ENCODE measurements at regions not wholly inside any gene's neighbourhood (a gene's known extent, or its start where the extent isn't known, plus 50 kb on each side); places are given as distances from the start of the nearest gene placed in this dataset.

DNA sequence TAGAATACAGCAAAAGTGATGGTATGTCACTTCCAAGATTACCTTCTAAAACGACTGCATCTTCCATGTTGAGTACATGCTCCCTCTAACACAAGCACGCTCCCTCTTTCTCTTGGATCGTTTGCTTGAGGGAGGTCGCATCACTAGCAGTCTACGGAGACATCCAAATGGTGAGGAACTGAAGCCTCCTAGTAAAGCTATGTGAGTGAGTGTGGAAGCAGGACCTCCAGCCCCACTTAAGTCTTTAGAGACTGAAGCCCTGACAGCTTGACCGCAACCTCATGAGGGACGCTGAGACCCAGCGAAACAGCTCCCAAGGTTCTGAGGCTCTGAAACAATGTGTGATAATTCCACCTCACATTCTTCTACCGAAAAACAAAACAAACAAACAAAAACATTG lies 486.7 kb upstream of the GCFC2 start:
- no peak for TF ChIP-seq POLR2A (IDR thresholded peaks at IDR 0.05)
- TF ChIP-seq, protein P1, sequence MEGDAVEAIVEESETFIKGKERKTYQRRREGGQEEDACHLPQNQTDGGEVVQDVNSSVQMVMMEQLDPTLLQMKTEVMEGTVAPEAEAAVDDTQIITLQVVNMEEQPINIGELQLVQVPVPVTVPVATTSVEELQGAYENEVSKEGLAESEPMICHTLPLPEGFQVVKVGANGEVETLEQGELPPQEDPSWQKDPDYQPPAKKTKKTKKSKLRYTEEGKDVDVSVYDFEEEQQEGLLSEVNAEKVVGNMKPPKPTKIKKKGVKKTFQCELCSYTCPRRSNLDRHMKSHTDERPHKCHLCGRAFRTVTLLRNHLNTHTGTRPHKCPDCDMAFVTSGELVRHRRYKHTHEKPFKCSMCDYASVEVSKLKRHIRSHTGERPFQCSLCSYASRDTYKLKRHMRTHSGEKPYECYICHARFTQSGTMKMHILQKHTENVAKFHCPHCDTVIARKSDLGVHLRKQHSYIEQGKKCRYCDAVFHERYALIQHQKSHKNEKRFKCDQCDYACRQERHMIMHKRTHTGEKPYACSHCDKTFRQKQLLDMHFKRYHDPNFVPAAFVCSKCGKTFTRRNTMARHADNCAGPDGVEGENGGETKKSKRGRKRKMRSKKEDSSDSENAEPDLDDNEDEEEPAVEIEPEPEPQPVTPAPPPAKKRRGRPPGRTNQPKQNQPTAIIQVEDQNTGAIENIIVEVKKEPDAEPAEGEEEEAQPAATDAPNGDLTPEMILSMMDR (IDR thresholded peaks at IDR 0.05) = no peak
